H9 (cell line): ENCODE measurements at regions not wholly inside any gene's neighbourhood (a gene's known extent, or its start where the extent isn't known, plus 50 kb on each side); places are given as distances from the start of the nearest gene placed in this dataset.

ENCODE experiments used
- DNase-seq: peaks from one replicate; pipeline ENCODE4 v3.0.0-alpha.2; 2017
- H2AFZ ChIP-seq: one replicate; pipeline ENCODE4 v1.6.1; 2013; ENCODE audit warnings: mild to moderate bottlenecking, low read length, control low read depth, moderate library complexity
- H2AK5ac ChIP-seq: 2 replicates; pipeline ENCODE4 v1.6.1; 2013; ENCODE audit warnings: low read length, control low read depth, mixed read lengths; ENCODE audit not compliant: insufficient read length
- H2BK120ac ChIP-seq: one replicate; pipeline ENCODE4 v1.6.1; 2013; ENCODE audit warnings: low read depth, mild to moderate bottlenecking, low read length, control low read depth, inconsistent platforms; ENCODE audit not compliant: poor library complexity, severe bottlenecking
- H2BK12ac ChIP-seq: 2 replicates; pipeline ENCODE4 v1.6.1; 2013; ENCODE audit warnings: low read length, control low read depth, mixed read lengths, low read depth; ENCODE audit not compliant: insufficient read length
- H2BK15ac ChIP-seq: 2 replicates; pipeline ENCODE4 v1.6.1; 2013; ENCODE audit warnings: low read depth, low read length, control low read depth
- H2BK20ac ChIP-seq: one replicate; pipeline ENCODE4 v1.6.1; 2013; ENCODE audit warnings: low read depth, mild to moderate bottlenecking, low read length, control low read depth, inconsistent platforms; ENCODE audit not compliant: poor library complexity, severe bottlenecking
- H2BK5ac ChIP-seq: 2 replicates; pipeline ENCODE4 v1.6.1; 2013; ENCODE audit warnings: low read length, control low read depth, mixed read lengths; ENCODE audit not compliant: insufficient read length
- H3K14ac ChIP-seq: 2 replicates; pipeline ENCODE4 v1.6.1; 2013; ENCODE audit warnings: low read length, control low read depth; ENCODE audit not compliant: insufficient read depth
- H3K18ac ChIP-seq: 2 replicates; pipeline ENCODE4 v1.6.1; 2013; ENCODE audit warnings: low read depth, mild to moderate bottlenecking, mixed read lengths, low read length, control low read depth; ENCODE audit not compliant: insufficient read length
- H3K23ac ChIP-seq: 2 replicates; pipeline ENCODE4 v1.6.1; 2013; ENCODE audit warnings: low read length, control low read depth, mixed read lengths, low read depth; ENCODE audit not compliant: insufficient read length
- H3K23me2 ChIP-seq: 2 replicates; pipeline ENCODE4 v1.6.1; 2013; ENCODE audit warnings: low read depth, mild to moderate bottlenecking, mixed read lengths, low read length, control low read depth; ENCODE audit not compliant: insufficient read length, poor library complexity, severe bottlenecking
- H3K27ac ChIP-seq: 2 replicates; pipeline ENCODE4 v1.5.1; 2013; ENCODE audit warnings: low read length, control low read depth, mixed read lengths, low read depth; ENCODE audit not compliant: insufficient read length
- H3K27me3 ChIP-seq: 2 replicates; pipeline ENCODE4 v1.6.1; 2013; ENCODE audit warnings: low read length, control low read depth, inconsistent platforms; ENCODE audit not compliant: insufficient read depth
- H3K4ac ChIP-seq: 2 replicates; pipeline ENCODE4 v1.6.1; 2013; ENCODE audit warnings: low read depth, mild to moderate bottlenecking, control low read depth, inconsistent platforms, low read length, moderate library complexity
- H3K4me1 ChIP-seq: 2 replicates; pipeline ENCODE4 v1.6.1; 2013; ENCODE audit warnings: low read length, control low read depth, inconsistent platforms; ENCODE audit not compliant: insufficient read depth
- H3K4me2 ChIP-seq: 2 replicates; pipeline ENCODE4 v1.6.1; 2013; ENCODE audit warnings: low read length, control low read depth, mixed read lengths; ENCODE audit not compliant: insufficient read length, insufficient read depth
- H3K56ac ChIP-seq: 2 replicates; pipeline ENCODE4 v1.6.1; 2013; ENCODE audit warnings: low read depth, mild to moderate bottlenecking, mixed read lengths, low read length, control low read depth; ENCODE audit not compliant: insufficient read length
- H3K79me1 ChIP-seq: 2 replicates; pipeline ENCODE4 v1.6.1; 2013; ENCODE audit warnings: low read depth, mild to moderate bottlenecking, moderate library complexity, low read length, control low read depth, inconsistent platforms; ENCODE audit not compliant: insufficient read depth, poor library complexity, severe bottlenecking
- H3K79me2 ChIP-seq: 2 replicates; pipeline ENCODE4 v1.6.1; 2013; ENCODE audit warnings: low read length, control low read depth, inconsistent platforms; ENCODE audit not compliant: insufficient read depth
- H3K9ac ChIP-seq: 2 replicates; pipeline ENCODE4 v1.6.1; 2013; ENCODE audit warnings: low read length, control low read depth, mixed read lengths; ENCODE audit not compliant: insufficient read length; ENCODE audit errors: extremely low read depth
- H3K9me3 ChIP-seq: one replicate; pipeline ENCODE4 v1.6.1; 2013; ENCODE audit warnings: low read depth, low read length, inconsistent platforms; ENCODE audit not compliant: control insufficient read depth
- H3T11ph ChIP-seq: one replicate; pipeline ENCODE4 v1.6.1; 2013; ENCODE audit warnings: mild to moderate bottlenecking, low read length, control low read depth, inconsistent platforms
- H4K20me1 ChIP-seq: one replicate; pipeline ENCODE4 v1.6.1; 2013; ENCODE audit not compliant: control insufficient read depth, insufficient read length, insufficient read depth
- H4K5ac ChIP-seq: 2 replicates; pipeline ENCODE4 v1.6.1; 2013; ENCODE audit warnings: low read depth, mild to moderate bottlenecking, mixed read lengths, low read length, control low read depth; ENCODE audit not compliant: insufficient read length
- H4K8ac ChIP-seq: replicated peaks from 2 replicates; pipeline ENCODE4 v1.6.1; 2013; ENCODE audit warnings: low read length, control low read depth, mixed read lengths, low read depth; ENCODE audit not compliant: insufficient read length
- H4K91ac ChIP-seq: 2 replicates; pipeline ENCODE4 v1.6.1; 2013; ENCODE audit warnings: low read depth, mild to moderate bottlenecking, moderate library complexity, mixed read lengths, low read length, control low read depth; ENCODE audit not compliant: insufficient read length
- H3K27ac Mint-ChIP-seq, 3 experiments: 2 replicates in 2 of 3; 3 replicates in 1 of 3; pipeline ENCODE4 v1.8.0; 2020 to 2021; ENCODE audit warnings: mixed read lengths in 3 of 3, mild to moderate bottlenecking in 1 of 3, moderate library complexity in 1 of 3
- H3K27me3 Mint-ChIP-seq: 2 replicates; pipeline ENCODE4 v1.8.0; 2021; ENCODE audit warnings: low read depth, mild to moderate bottlenecking, moderate library complexity, mixed read lengths
- H3K36me3 Mint-ChIP-seq, 3 experiments: 2 replicates in 2 of 3; 3 replicates in 1 of 3; pipeline ENCODE4 v1.8.0; 2020 to 2021; ENCODE audit warnings: low read depth in 3 of 3, mixed read lengths in 3 of 3; ENCODE audit not compliant: insufficient read depth in 1 of 3
- H3K4me1 Mint-ChIP-seq, 2 experiments: 2 replicates each; pipeline ENCODE4 v1.8.0; 2020; ENCODE audit warnings: mixed read lengths in 2 of 2
- H3K4me3 Mint-ChIP-seq, 2 experiments: 2 replicates in 1 of 2; 3 replicates in 1 of 2; pipeline ENCODE4 v1.8.0; 2020 to 2021; ENCODE audit warnings: mild to moderate bottlenecking in 2 of 2, mixed read lengths in 2 of 2, moderate library complexity in 1 of 2
- H3K9me3 Mint-ChIP-seq, 2 experiments: 2 replicates in 1 of 2; 3 replicates in 1 of 2; pipeline ENCODE4 v1.8.0; 2020; ENCODE audit warnings: mild to moderate bottlenecking in 2 of 2, mixed read lengths in 2 of 2, moderate library complexity in 1 of 2
- CTCF ChIP-seq: fragments of 200-600 bp; sonication (generic); conservative IDR thresholded peaks from 3 replicates; pipeline ENCODE4 v1.8.0; 2021; ENCODE audit warnings: antibody characterized with exemption, mild to moderate bottlenecking
- WGBS: extraction: QIAGEN DNeasy Blood & Tissue Kit; methylation state at CpG from one replicate; pipeline ENCODE4 v1.1.7; 2013; ENCODE audit warnings: missing lambda C conversion rate, low lambda C conversion rate, mixed read lengths; ENCODE audit not compliant: insufficient read length; ENCODE audit errors: extremely low coverage; 5-methylcytosine and 5-hydroxymethylcytosine counted together

GRCh38 chr13:105273665-105274222, 1261.7 kb downstream of the EFNB2 start:
- Histone ChIP-seq H2AK5ac (no peak overlapping the region), H3K23ac (no peak overlapping the region), H4K20me1 (no peaks in the 10 kb centered on the region), H4K8ac (no peak overlapping the region), H3K27me3 (no peaks in the 10 kb centered on the region), H2BK15ac (no peak overlapping the region), H2BK20ac (no peak overlapping the region), H3K14ac (no peak overlapping the region), H3K79me1 (no peaks in the 10 kb centered on the region), H3K56ac (no peak overlapping the region), H4K5ac (no peak overlapping the region), H2BK5ac (no peak overlapping the region), H3K4me2 (no peak overlapping the region), H2AFZ (no peak overlapping the region), H3K4ac (no peak overlapping the region), H3K18ac (no peak overlapping the region), H2BK120ac (no peak overlapping the region), H2BK12ac (no peak overlapping the region), H3K9ac (no peak overlapping the region), H3K79me2 (no peaks in the 10 kb centered on the region), H3K27ac (no peak overlapping the region), H3T11ph (no peak overlapping the region), H3K4me1 (peaks cover 2% of the 10 kb centered on the region; the same call in 1 of the 2 replicates), H3K9me3 (no peaks in the 10 kb centered on the region), H3K23me2 (no peaks in the 10 kb centered on the region), H4K91ac (no peak overlapping the region)
- Mint-ChIP-seq H3K4me3 (no peak overlapping the region), H3K4me1 (peaks cover 5 to 7% of the 10 kb centered on the region in 2 experiments), H3K27ac (no peak overlapping the region), H3K27me3 (no peaks in the 10 kb centered on the region), H3K36me3 (peaks cover 2 to 12% (median 7%) of the 10 kb centered on the region in 3 experiments; a peak in 4 of 7 replicates), H3K9me3 (peaks cover 7 to 8% of the 10 kb centered on the region in 2 experiments; a peak in 4 of 5 replicates)
- no CpG with 5 or more reads among the region's 6 CpGs for WGBS
- TF ChIP-seq CTCF = no peak
- DNase-seq = no peak
